ENCODE measurements at regions not wholly inside any gene's neighbourhood (a gene's known extent, or its start where the extent isn't known, plus 50 kb on each side); places are given as distances from the start of the nearest gene placed in this dataset.
A peak's percentile ranks its signal among the peaks of the same experiment; 100 is the strongest.

- no peak for TF ChIP-seq CTCF (IDR thresholded peaks at IDR 0.05; ENCODE audit: poor library complexity, severe bottlenecking)
- Histone ChIP-seq H3K4me1 (ENCODE audit: insufficient read depth, poor library complexity, severe bottlenecking) (peaks cover 35% of the 10 kb centered on the region), H3K36me3 (ENCODE audit: low read depth) (no peaks in the 10 kb centered on the region), H3K27me3 (ENCODE audit: insufficient read depth, poor library complexity, severe bottlenecking) (no peaks in the 10 kb centered on the region), H3K9me3 (ENCODE audit: severe bottlenecking) (no peaks in the 10 kb centered on the region), H3K4me3 (ENCODE audit: severe bottlenecking) (no peak overlapping the region), H3K27ac (ENCODE audit: poor library complexity, severe bottlenecking) (no peak overlapping the region)
- DNase-seq (ENCODE audit: low spot score) (no peak), ATAC-seq (ENCODE audit: low read depth) (no peak)
Measured at GRCh38 chr5:135248801-135249231, 150.2 kb downstream of the MACROH2A1 start.

GRCh38 chr5:135246923-135247795, 151.9 kb downstream of the MACROH2A1 start:
- Histone ChIP-seq H3K27me3 (ENCODE audit: insufficient read depth, poor library complexity, severe bottlenecking) (no peaks in the 10 kb centered on the region), H3K9me3 (ENCODE audit: severe bottlenecking) (no peaks in the 10 kb centered on the region), H3K36me3 (ENCODE audit: low read depth) (no peaks in the 10 kb centered on the region), H3K4me3 (ENCODE audit: severe bottlenecking) (no peak overlapping the region), H3K27ac (ENCODE audit: poor library complexity, severe bottlenecking) (peak overlapping the region; percentile 89), H3K4me1 (ENCODE audit: insufficient read depth, poor library complexity, severe bottlenecking) (peaks cover 42% of the 10 kb centered on the region)
- ATAC-seq (ENCODE audit: low read depth) (peak; percentile 78), DNase-seq (ENCODE audit: low spot score) (peak; percentile 76)
- TF ChIP-seq CTCF (IDR thresholded peaks at IDR 0.05; ENCODE audit: poor library complexity, severe bottlenecking), result no peak

GRCh38 chr5:135246605-135246922, 152.5 kb downstream of the MACROH2A1 start:
- H3K4me3 ChIP-seq (ENCODE audit: severe bottlenecking), result no peak overlapping the region

GRCh38 chr5:135245521-135246499, 153.2 kb downstream of the MACROH2A1 start:
- peaks cover 51% of the 10 kb centered on the region for H3K4me1 ChIP-seq (ENCODE audit: insufficient read depth, poor library complexity, severe bottlenecking)
- H3K27me3 ChIP-seq (ENCODE audit: insufficient read depth, poor library complexity, severe bottlenecking), result no peaks in the 10 kb centered on the region
- no peaks in the 10 kb centered on the region for H3K36me3 ChIP-seq (ENCODE audit: low read depth)
- H3K27ac ChIP-seq (ENCODE audit: poor library complexity, severe bottlenecking), result peak overlapping the region; percentile 89
- DNase-seq (ENCODE audit: low spot score), result peak; percentile 85
- no peak overlapping the region for H3K4me3 ChIP-seq (ENCODE audit: severe bottlenecking)
- H3K9me3 ChIP-seq (ENCODE audit: severe bottlenecking), result no peaks in the 10 kb centered on the region
- no peak for TF ChIP-seq CTCF (IDR thresholded peaks at IDR 0.05; ENCODE audit: poor library complexity, severe bottlenecking)
- peak; percentile 68 for ATAC-seq (ENCODE audit: low read depth)

More at GRCh38 chr5:135246605-135246922, 152.5 kb downstream of the MACROH2A1 start:
- TF ChIP-seq CTCF (IDR thresholded peaks at IDR 0.05; ENCODE audit: poor library complexity, severe bottlenecking), result no peak
- ATAC-seq (ENCODE audit: low read depth) (peak; percentile 50), DNase-seq (ENCODE audit: low spot score) (no peak)
- Histone ChIP-seq H3K36me3 (ENCODE audit: low read depth) (no peaks in the 10 kb centered on the region), H3K27me3 (ENCODE audit: insufficient read depth, poor library complexity, severe bottlenecking) (no peaks in the 10 kb centered on the region), H3K27ac (ENCODE audit: poor library complexity, severe bottlenecking) (peak overlapping the region; percentile 89), H3K9me3 (ENCODE audit: severe bottlenecking) (no peaks in the 10 kb centered on the region), H3K4me1 (ENCODE audit: insufficient read depth, poor library complexity, severe bottlenecking) (peaks cover 48% of the 10 kb centered on the region)

Measured in RWPE2 (cell line).